HEK293 (cell line): ENCODE measurements at regions not wholly inside any gene's neighbourhood (a gene's known extent, or its start where the extent isn't known, plus 50 kb on each side); places are given as distances from the start of the nearest gene placed in this dataset.

Experiments used
- CTCF ChIA-PET: fragments of 350-600 bp; formaldehyde crosslinking; extraction: SDS; loops from one replicate; lab custom pipeline; 2021; ENCODE audit warnings: antibody characterized with exemption; lab: Yijun Ruan, JAX
- POLR2A ChIA-PET: fragments of 300-600 bp; formaldehyde crosslinking; extraction: SDS; loops from one replicate; lab custom pipeline; 2020; ENCODE audit warnings: antibody characterized with exemption, inconsistent platforms; lab: Yijun Ruan, JAX
- H3K27ac ChIP-seq: fragments of 200-500 bp; sonication (Bioruptor generic); 2 replicates; pipeline ENCODE4 v1.5.1; 2014; ENCODE audit warnings: low read depth, low read length, control low read depth, inconsistent platforms; ENCODE audit errors: extremely low read depth
- H3K36me3 ChIP-seq, 2 experiments: fragments of 200-500 bp in 1 of 2; sonication (Bioruptor generic) in 1 of 2; 1 replicate in 1 of 2; 2 replicates in 1 of 2; pipeline ENCODE4 v1.5.1; 2014 to 2017; ENCODE audit warnings: inconsistent platforms in 2 of 2, low read length in 2 of 2; ENCODE audit not compliant: control insufficient read depth in 2 of 2, insufficient read depth in 1 of 2
- H3K4me1 ChIP-seq: fragments of 200-500 bp; sonication (Bioruptor generic); 2 replicates; pipeline ENCODE4 v1.5.1; 2014; ENCODE audit warnings: mild to moderate bottlenecking, low read length, inconsistent platforms; ENCODE audit not compliant: control insufficient read depth, insufficient read depth
- H3K4me3 ChIP-seq: 2 replicates; pipeline ENCODE4 v1.5.1; 2011; ENCODE audit warnings: low read depth, mild to moderate bottlenecking, control low read depth, low read length, moderate library complexity
- H3K9me3 ChIP-seq: fragments of 200-500 bp; sonication (Bioruptor generic); 2 replicates; pipeline ENCODE4 v1.5.1; 2014; ENCODE audit warnings: low read depth, low read length, inconsistent platforms; ENCODE audit not compliant: control insufficient read depth, insufficient read depth
- IKZF3 ChIP-seq: fragments of 450-650 bp; IDR thresholded peaks from 2 replicates; pipeline ENCODE4 v1.5.0; 2018; ENCODE audit warnings: missing biosample characterization, mild to moderate bottlenecking, missing genetic modification characterization, moderate library complexity
- KLF9 ChIP-seq: fragments of 450-650 bp; formaldehyde crosslinking; IDR thresholded peaks from 2 replicates; pipeline ENCODE4 v1.5.1; 2016; ENCODE audit warnings: missing biosample characterization, missing genetic modification characterization, low read depth
- OSR2 ChIP-seq: fragments of 450-650 bp; formaldehyde crosslinking; IDR thresholded peaks from 2 replicates; pipeline ENCODE4 v1.5.1; 2016; ENCODE audit warnings: missing biosample characterization, missing genetic modification characterization
- RBAK ChIP-seq: fragments of 450-650 bp; formaldehyde crosslinking; IDR thresholded peaks from 2 replicates; pipeline ENCODE4 v1.5.1; 2016; ENCODE audit warnings: missing biosample characterization, missing genetic modification characterization
- SCRT1 ChIP-seq: fragments of 450-650 bp; formaldehyde crosslinking; IDR thresholded peaks from 2 replicates; pipeline ENCODE4 v1.5.1; 2016; ENCODE audit warnings: missing biosample characterization, missing genetic modification characterization, borderline replicate concordance
- SCRT2 ChIP-seq: fragments of 450-650 bp; formaldehyde crosslinking; IDR thresholded peaks from 2 replicates; pipeline ENCODE4 v1.5.1; 2016; ENCODE audit warnings: missing biosample characterization, missing genetic modification characterization
- ZBTB1 ChIP-seq: fragments of 450-650 bp; formaldehyde crosslinking; IDR thresholded peaks from 2 replicates; pipeline ENCODE4 v1.5.1; 2016; ENCODE audit warnings: missing biosample characterization, missing genetic modification characterization
- ZBTB8A ChIP-seq: fragments of 450-650 bp; formaldehyde crosslinking; IDR thresholded peaks from 2 replicates; pipeline ENCODE4 v1.5.1; 2016; ENCODE audit warnings: missing biosample characterization, missing genetic modification characterization
- ZNF114 ChIP-seq: fragments of 450-650 bp; formaldehyde crosslinking; IDR thresholded peaks from 2 replicates; pipeline ENCODE4 v1.5.0; 2017; ENCODE audit warnings: missing biosample characterization, missing genetic modification characterization
- ZNF146 ChIP-seq: fragments of 450-650 bp; formaldehyde crosslinking; IDR thresholded peaks from 2 replicates; pipeline ENCODE4 v1.5.1; 2016; ENCODE audit warnings: missing biosample characterization, missing genetic modification characterization
- ZNF2 ChIP-seq: fragments of 450-650 bp; formaldehyde crosslinking; IDR thresholded peaks from 2 replicates; pipeline ENCODE4 v1.5.1; 2016; ENCODE audit warnings: missing biosample characterization, missing genetic modification characterization
- ZNF23 ChIP-seq: fragments of 450-650 bp; formaldehyde crosslinking; IDR thresholded peaks from 2 replicates; pipeline ENCODE4 v1.5.1; 2016; ENCODE audit warnings: missing biosample characterization, missing genetic modification characterization, borderline replicate concordance
- ZNF274 ChIP-seq, 2 experiments: fragments of 200-500 bp in 1 of 2; fragments of 450-650 bp in 1 of 2; sonication (Bioruptor generic) in 1 of 2; formaldehyde crosslinking in 1 of 2; IDR thresholded peaks; 2 replicates each; pipeline versions ENCODE4 v1.5.1 to v1.6.1; 2014 to 2016; ENCODE audit warnings: borderline replicate concordance in 1 of 2, inconsistent platforms in 1 of 2, low read length in 1 of 2, missing biosample characterization in 1 of 2, missing genetic modification characterization in 1 of 2
- ZNF292 ChIP-seq: fragments of 450-650 bp; formaldehyde crosslinking; IDR thresholded peaks from 2 replicates; pipeline ENCODE4 v1.5.1; 2016; ENCODE audit warnings: low read depth, missing biosample characterization, missing genetic modification characterization, borderline replicate concordance
- ZNF426 ChIP-seq: fragments of 450-650 bp; formaldehyde crosslinking; IDR thresholded peaks from 2 replicates; pipeline ENCODE4 v1.5.1; 2017; ENCODE audit warnings: missing biosample characterization, missing genetic modification characterization, mild to moderate bottlenecking, inconsistent platforms, moderate library complexity
- ZNF473 ChIP-seq: fragments of 450-650 bp; formaldehyde crosslinking; IDR thresholded peaks from 2 replicates; pipeline ENCODE4 v1.5.1; 2017; ENCODE audit warnings: missing biosample characterization, missing genetic modification characterization
- ZNF558 ChIP-seq: fragments of 450-650 bp; formaldehyde crosslinking; IDR thresholded peaks from 2 replicates; pipeline ENCODE4 v1.5.1; 2016; ENCODE audit warnings: missing biosample characterization, missing genetic modification characterization
- ZNF664 ChIP-seq: fragments of 450-650 bp; formaldehyde crosslinking; IDR thresholded peaks from 2 replicates; pipeline ENCODE4 v1.5.1; 2016; ENCODE audit warnings: missing biosample characterization, missing genetic modification characterization
- TF ChIP-seq, protein P1 (sequence below): fragments of 450-650 bp; formaldehyde crosslinking; IDR thresholded peaks from 2 replicates; pipeline ENCODE4 v1.5.1; 2016; ENCODE audit warnings: missing biosample characterization, missing genetic modification characterization
- TF ChIP-seq, protein P2 (sequence below): fragments of 450-650 bp; formaldehyde crosslinking; IDR thresholded peaks from 2 replicates; pipeline ENCODE4 v1.5.1; 2016; ENCODE audit warnings: missing biosample characterization, missing genetic modification characterization
- TF ChIP-seq, protein P3 (sequence below): fragments of 450-650 bp; formaldehyde crosslinking; IDR thresholded peaks from 2 replicates; pipeline ENCODE4 v1.5.1; 2016; ENCODE audit warnings: missing biosample characterization, missing genetic modification characterization
- TF ChIP-seq, protein P4 (sequence below): fragments of 450-650 bp; formaldehyde crosslinking; IDR thresholded peaks from 2 replicates; pipeline ENCODE4 v1.5.1; 2017; ENCODE audit warnings: missing biosample characterization, missing genetic modification characterization
- TF ChIP-seq, protein P5 (sequence below): fragments of 450-650 bp; formaldehyde crosslinking; IDR thresholded peaks from 2 replicates; pipeline ENCODE4 v1.5.1; 2017; ENCODE audit warnings: missing biosample characterization, missing genetic modification characterization
- TF ChIP-seq, protein P6 (sequence below): fragments of 450-650 bp; formaldehyde crosslinking; IDR thresholded peaks from 2 replicates; pipeline ENCODE4 v1.5.1; 2016; ENCODE audit warnings: missing biosample characterization, missing genetic modification characterization

DNA sequence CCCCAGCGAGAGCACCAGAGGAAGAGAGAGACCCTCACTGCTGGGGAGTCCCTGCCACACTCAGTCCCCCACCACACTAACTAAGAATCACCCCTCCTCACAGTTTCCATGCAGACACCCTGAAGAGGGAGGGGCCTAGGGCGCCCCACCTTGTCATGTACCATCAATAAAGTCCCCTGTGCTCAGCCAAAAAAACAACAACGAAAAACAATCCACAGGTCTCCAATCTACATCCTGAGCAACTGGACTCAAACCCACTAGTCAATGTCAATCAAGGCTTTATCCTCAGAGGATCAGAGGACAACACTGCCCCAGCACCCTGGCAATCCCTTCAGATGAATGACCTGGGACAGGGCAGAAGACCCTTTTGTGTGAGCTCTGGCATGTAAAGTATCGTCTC is 210.1 kb upstream of the MSX2 start:
- POLR2A ChIA-PET = no interaction called here
- TF ChIP-seq SCRT2 (tag by site-specific recombination) (peak; percentile 81), ZNF426 (tag by site-specific recombination) (no peak), ZBTB8A (tag by site-specific recombination) (no peak; the same call in 1 of the 2 replicates), SCRT1 (tag by site-specific recombination) (peak; percentile 72; the same call in 1 of the 2 replicates)
- TF ChIP-seq, all 188 proteins: peak for 2
- CTCF ChIA-PET = interaction anchor here (0.5 to 0.7 kb wide), 2 partner anchors 9 to 1220 kb away, joined by 3 to 4 read pairs; no protein-coding TSS in a partner anchor

DNA sequence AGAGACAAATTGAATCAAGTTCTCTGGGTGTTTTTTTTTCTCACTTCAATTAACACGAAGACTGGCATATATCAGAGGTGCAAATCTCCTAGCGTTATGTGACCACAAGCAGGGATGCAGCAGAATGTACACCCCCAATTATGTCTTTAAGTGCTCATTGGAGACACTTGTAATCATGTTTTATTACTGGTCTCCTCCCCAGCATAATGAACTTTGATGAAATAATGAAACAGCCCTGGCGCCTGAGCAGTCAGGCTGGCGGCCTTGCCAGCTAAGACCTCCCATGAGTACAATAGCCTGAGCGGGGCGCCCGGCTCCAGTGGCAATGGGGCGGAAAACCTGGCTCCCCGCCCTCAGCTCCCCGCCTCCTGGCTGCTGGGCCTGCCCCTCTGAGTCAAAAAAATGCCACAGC is 209.4 kb upstream of the MSX2 start:
- H3K9me3 ChIP-seq = no peaks in the 10 kb centered on the region
- peaks cover 15% of the 10 kb centered on the region for H3K4me1 ChIP-seq
- H3K36me3 ChIP-seq = no peaks in the 10 kb centered on the region
- POLR2A ChIA-PET = no interaction called here
- H3K4me3 ChIP-seq = no peak overlapping the region
- H3K27ac ChIP-seq = peak overlapping the region; percentile 54
- CTCF ChIA-PET = interaction anchor here (0.7 kb wide), 1 partner anchor 8 kb away, joined by 4 read pairs; no protein-coding TSS in a partner anchor
- TF ChIP-seq ZNF664 (no peak), ZNF23 (tag by site-specific recombination) (no peak), ZNF473 (tag by site-specific recombination) (no peak), ZNF114 (tag by site-specific recombination) (no peak), ZNF292 (tag by site-specific recombination) (no peak), ZBTB1 (tag by site-specific recombination) (peak; percentile 88; the same call in 1 of the 2 replicates), RBAK (no peak), KLF9 (peak; percentile 61), ZNF2 (peak; percentile 61; the same call in 1 of the 2 replicates), ZNF558 (tag by site-specific recombination) (peak; percentile 34; the same call in 1 of the 2 replicates), OSR2 (tag by site-specific recombination) (peak; percentile 98), ZNF274 (IDR thresholded peaks at IDR 0.05; ENCODE audit: low read length) (no peak), ZNF274 (tag by site-specific recombination; IDR thresholded peaks at IDR 0.05; ENCODE audit: borderline replicate concordance) (no peak), ZNF146 (tag by site-specific recombination) (peak; percentile 80), IKZF3 (tag by site-specific recombination) (peak; percentile 91)
- TF ChIP-seq, protein P1, sequence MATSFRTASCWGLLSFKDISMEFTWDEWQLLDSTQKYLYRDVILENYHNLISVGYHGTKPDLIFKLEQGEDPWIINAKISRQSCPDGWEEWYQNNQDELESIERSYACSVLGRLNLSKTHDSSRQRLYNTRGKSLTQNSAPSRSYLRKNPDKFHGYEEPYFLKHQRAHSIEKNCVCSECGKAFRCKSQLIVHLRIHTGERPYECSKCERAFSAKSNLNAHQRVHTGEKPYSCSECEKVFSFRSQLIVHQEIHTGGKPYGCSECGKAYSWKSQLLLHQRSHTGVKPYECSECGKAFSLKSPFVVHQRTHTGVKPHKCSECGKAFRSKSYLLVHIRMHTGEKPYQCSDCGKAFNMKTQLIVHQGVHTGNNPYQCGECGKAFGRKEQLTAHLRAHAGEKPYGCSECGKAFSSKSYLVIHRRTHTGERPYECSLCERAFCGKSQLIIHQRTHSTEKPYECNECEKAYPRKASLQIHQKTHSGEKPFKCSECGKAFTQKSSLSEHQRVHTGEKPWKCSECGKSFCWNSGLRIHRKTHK (tag by site-specific recombination) = no peak
- TF ChIP-seq, protein P2, sequence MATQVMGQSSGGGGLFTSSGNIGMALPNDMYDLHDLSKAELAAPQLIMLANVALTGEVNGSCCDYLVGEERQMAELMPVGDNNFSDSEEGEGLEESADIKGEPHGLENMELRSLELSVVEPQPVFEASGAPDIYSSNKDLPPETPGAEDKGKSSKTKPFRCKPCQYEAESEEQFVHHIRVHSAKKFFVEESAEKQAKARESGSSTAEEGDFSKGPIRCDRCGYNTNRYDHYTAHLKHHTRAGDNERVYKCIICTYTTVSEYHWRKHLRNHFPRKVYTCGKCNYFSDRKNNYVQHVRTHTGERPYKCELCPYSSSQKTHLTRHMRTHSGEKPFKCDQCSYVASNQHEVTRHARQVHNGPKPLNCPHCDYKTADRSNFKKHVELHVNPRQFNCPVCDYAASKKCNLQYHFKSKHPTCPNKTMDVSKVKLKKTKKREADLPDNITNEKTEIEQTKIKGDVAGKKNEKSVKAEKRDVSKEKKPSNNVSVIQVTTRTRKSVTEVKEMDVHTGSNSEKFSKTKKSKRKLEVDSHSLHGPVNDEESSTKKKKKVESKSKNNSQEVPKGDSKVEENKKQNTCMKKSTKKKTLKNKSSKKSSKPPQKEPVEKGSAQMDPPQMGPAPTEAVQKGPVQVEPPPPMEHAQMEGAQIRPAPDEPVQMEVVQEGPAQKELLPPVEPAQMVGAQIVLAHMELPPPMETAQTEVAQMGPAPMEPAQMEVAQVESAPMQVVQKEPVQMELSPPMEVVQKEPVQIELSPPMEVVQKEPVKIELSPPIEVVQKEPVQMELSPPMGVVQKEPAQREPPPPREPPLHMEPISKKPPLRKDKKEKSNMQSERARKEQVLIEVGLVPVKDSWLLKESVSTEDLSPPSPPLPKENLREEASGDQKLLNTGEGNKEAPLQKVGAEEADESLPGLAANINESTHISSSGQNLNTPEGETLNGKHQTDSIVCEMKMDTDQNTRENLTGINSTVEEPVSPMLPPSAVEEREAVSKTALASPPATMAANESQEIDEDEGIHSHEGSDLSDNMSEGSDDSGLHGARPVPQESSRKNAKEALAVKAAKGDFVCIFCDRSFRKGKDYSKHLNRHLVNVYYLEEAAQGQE (tag by site-specific recombination) = no peak
- TF ChIP-seq, protein P3, sequence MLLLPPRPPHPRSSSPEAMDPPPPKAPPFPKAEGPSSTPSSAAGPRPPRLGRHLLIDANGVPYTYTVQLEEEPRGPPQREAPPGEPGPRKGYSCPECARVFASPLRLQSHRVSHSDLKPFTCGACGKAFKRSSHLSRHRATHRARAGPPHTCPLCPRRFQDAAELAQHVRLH (tag by site-specific recombination) = peak; percentile 74; the same call in 1 of the 2 replicates
- TF ChIP-seq, protein P4, sequence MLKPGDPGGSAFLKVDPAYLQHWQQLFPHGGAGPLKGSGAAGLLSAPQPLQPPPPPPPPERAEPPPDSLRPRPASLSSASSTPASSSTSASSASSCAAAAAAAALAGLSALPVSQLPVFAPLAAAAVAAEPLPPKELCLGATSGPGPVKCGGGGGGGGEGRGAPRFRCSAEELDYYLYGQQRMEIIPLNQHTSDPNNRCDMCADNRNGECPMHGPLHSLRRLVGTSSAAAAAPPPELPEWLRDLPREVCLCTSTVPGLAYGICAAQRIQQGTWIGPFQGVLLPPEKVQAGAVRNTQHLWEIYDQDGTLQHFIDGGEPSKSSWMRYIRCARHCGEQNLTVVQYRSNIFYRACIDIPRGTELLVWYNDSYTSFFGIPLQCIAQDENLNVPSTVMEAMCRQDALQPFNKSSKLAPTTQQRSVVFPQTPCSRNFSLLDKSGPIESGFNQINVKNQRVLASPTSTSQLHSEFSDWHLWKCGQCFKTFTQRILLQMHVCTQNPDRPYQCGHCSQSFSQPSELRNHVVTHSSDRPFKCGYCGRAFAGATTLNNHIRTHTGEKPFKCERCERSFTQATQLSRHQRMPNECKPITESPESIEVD (tag by site-specific recombination) = peak; percentile 91
- TF ChIP-seq, protein P5, sequence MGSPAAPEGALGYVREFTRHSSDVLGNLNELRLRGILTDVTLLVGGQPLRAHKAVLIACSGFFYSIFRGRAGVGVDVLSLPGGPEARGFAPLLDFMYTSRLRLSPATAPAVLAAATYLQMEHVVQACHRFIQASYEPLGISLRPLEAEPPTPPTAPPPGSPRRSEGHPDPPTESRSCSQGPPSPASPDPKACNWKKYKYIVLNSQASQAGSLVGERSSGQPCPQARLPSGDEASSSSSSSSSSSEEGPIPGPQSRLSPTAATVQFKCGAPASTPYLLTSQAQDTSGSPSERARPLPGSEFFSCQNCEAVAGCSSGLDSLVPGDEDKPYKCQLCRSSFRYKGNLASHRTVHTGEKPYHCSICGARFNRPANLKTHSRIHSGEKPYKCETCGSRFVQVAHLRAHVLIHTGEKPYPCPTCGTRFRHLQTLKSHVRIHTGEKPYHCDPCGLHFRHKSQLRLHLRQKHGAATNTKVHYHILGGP = no peak
- TF ChIP-seq, protein P6, sequence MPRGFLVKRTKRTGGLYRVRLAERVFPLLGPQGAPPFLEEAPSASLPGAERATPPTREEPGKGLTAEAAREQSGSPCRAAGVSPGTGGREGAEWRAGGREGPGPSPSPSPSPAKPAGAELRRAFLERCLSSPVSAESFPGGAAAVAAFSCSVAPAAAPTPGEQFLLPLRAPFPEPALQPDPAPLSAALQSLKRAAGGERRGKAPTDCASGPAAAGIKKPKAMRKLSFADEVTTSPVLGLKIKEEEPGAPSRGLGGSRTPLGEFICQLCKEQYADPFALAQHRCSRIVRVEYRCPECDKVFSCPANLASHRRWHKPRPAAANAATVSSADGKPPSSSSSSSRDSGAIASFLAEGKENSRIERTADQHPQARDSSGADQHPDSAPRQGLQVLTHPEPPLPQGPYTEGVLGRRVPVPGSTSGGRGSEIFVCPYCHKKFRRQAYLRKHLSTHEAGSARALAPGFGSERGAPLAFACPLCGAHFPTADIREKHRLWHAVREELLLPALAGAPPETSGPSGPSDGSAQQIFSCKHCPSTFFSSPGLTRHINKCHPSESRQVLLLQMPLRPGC (tag by site-specific recombination) = peak; percentile 98

More for the DNA sequence above, 210.1 kb upstream of the MSX2 start:
- Histone ChIP-seq H3K36me3 (no peaks in the 10 kb centered on the region), H3K9me3 (no peaks in the 10 kb centered on the region), H3K4me1 (peaks cover 13% of the 10 kb centered on the region), H3K27ac (peak overlapping the region; percentile 54), H3K4me3 (no peak overlapping the region)
